ENCODE measurements at regions not wholly inside any gene's neighbourhood (a gene's known extent, or its start where the extent isn't known, plus 50 kb on each side); places are given as distances from the start of the nearest gene placed in this dataset.
"Not testable (repeated sequence)": the region's sequence is repeated elsewhere in the genome, so short reads cannot be mapped to it uniquely, and the experiment has no call there.

DNA sequence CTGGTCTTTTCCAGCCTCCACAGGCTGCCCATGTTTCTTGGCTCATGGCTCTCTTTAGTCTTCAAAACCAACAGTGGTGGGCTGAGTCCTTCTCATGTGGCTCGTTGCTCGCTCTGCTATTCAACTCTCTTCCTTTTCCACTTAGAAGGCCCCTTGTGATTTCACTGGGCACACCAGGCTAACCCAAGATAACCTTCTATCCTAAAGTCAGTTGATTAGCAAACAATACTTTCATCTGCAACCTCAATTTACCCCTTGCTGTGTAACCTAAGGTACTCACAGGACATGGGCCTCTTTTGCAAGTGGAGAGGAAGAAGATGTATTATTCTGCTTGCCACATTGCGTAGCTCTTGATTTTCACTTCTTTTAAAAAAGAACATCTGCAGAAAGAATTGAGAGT, 79.6 kb downstream of the UTRN start:
- H3K79me2 ChIP-seq (ENCODE audit: low read length), result peaks cover 33% of the 10 kb centered on the region; the same call in 1 of the 2 replicates
- DNase-seq (no peak), ATAC-seq (no peak)
- H3K36me3 ChIP-seq (ENCODE audit: low read depth, low read length), result no peaks in the 10 kb centered on the region
- H3K4me3 ChIP-seq (ENCODE audit: low read length), result no peak overlapping the region
- H3K4me2 ChIP-seq (ENCODE audit: low read length), result no peak overlapping the region
- peaks cover 11% of the 10 kb centered on the region; the same call in 1 of the 2 replicates for H3K4me1 ChIP-seq (ENCODE audit: insufficient read depth, low read length)
- no peaks in the 10 kb centered on the region for H3K27me3 ChIP-seq (ENCODE audit: low read length)
- H4K20me1 ChIP-seq (ENCODE audit: low read length), result no peaks in the 10 kb centered on the region
- ChIA-PET POLR2A (ENCODE audit: unreplicated experiment) (no interaction called here), CTCF (no interaction called here)
- no peak overlapping the region for H2AFZ ChIP-seq (ENCODE audit: low read length)
- H3K27ac ChIP-seq (ENCODE audit: low read length), result no peak overlapping the region
- no peak overlapping the region for H3K9ac ChIP-seq (ENCODE audit: low read length)
- TF ChIP-seq CTCF (conservative IDR thresholded peaks at IDR 0.05; ENCODE audit: low read depth, low read length), result no peak
- TF ChIP-seq EZH2 (IDR thresholded peaks at IDR 0.05; ENCODE audit: low read length, unreplicated experiment), result no peak
- no peak for TF ChIP-seq EZH2phosphoT487 (IDR thresholded peaks at IDR 0.05; ENCODE audit: borderline replicate concordance, low read length)
- no peaks in the 10 kb centered on the region for H3F3A ChIP-seq (ENCODE audit: low read length, unreplicated experiment)
- H3K9me2 ChIP-seq (replicated peaks; ENCODE audit: low read length), result no peaks in the 10 kb centered on the region
- intact Hi-C loops (cut with micrococcal nuclease), result no loop called here
- no peaks in the 10 kb centered on the region for H3K9me3 ChIP-seq (ENCODE audit: low read length)
- BruUV-seq (replicated peaks), result no TSS peak

DNA sequence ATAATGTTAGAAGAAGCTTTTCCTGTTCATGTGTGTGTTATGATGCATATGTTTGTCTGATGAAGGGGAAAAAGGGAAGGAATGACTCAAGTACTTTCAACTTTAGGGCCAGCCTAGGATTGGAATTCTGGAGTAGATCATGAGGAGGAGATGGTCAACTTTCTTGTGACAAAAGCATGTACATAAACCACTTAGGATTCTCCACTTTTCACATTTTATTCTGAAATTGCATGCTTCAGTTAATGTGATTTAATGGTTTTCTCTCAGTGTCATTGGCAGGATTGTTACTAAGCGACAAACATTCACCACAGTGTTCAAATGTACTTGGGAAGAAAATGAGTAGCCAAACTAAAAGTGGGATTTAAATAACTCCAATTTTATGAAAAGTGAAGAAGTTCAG, 80.1 kb downstream of the UTRN start:
- DNase-seq (no peak), ATAC-seq (no peak)
- Histone ChIP-seq H3K27ac (ENCODE audit: low read length) (no peak overlapping the region), H3K9me2 (replicated peaks; ENCODE audit: low read length) (no peaks in the 10 kb centered on the region), H4K20me1 (ENCODE audit: low read length) (no peaks in the 10 kb centered on the region), H3F3A (ENCODE audit: low read length, unreplicated experiment) (no peaks in the 10 kb centered on the region), H3K9me3 (ENCODE audit: low read length) (no peaks in the 10 kb centered on the region), H3K9ac (ENCODE audit: low read length) (no peak overlapping the region), H3K36me3 (ENCODE audit: low read depth, low read length) (no peaks in the 10 kb centered on the region), H2AFZ (ENCODE audit: low read length) (no peak overlapping the region), H3K79me2 (ENCODE audit: low read length) (peaks cover 33% of the 10 kb centered on the region; the same call in 1 of the 2 replicates), H3K4me2 (ENCODE audit: low read length) (no peak overlapping the region), H3K27me3 (ENCODE audit: low read length) (no peaks in the 10 kb centered on the region), H3K4me1 (ENCODE audit: insufficient read depth, low read length) (peaks cover 10% of the 10 kb centered on the region; the same call in 1 of the 2 replicates), H3K4me3 (ENCODE audit: low read length) (no peak overlapping the region)
- intact Hi-C loops (cut with micrococcal nuclease), result no loop called here
- POLR2A ChIA-PET (ENCODE audit: unreplicated experiment), result no interaction called here
- BruUV-seq (replicated peaks), result no TSS peak
- CTCF ChIA-PET, result no interaction called here
- TF ChIP-seq CTCF (conservative IDR thresholded peaks at IDR 0.05; ENCODE audit: low read depth, low read length), result no peak
- no peak for TF ChIP-seq EZH2phosphoT487 (IDR thresholded peaks at IDR 0.05; ENCODE audit: borderline replicate concordance, low read length)
- TF ChIP-seq EZH2 (IDR thresholded peaks at IDR 0.05; ENCODE audit: low read length, unreplicated experiment), result no peak

- H4K20me1 ChIP-seq (ENCODE audit: low read length); H3K9ac ChIP-seq (ENCODE audit: low read length); BruUV-seq (replicated peaks); H3K4me3 ChIP-seq (ENCODE audit: low read length); intact Hi-C loops (cut with micrococcal nuclease); H3F3A ChIP-seq (ENCODE audit: low read length, unreplicated experiment); H3K4me2 ChIP-seq (ENCODE audit: low read length); POLR2A ChIA-PET (ENCODE audit: unreplicated experiment); H3K4me1 ChIP-seq (ENCODE audit: insufficient read depth, low read length); H3K9me3 ChIP-seq (ENCODE audit: low read length); CTCF ChIA-PET; H2AFZ ChIP-seq (ENCODE audit: low read length); H3K27me3 ChIP-seq (ENCODE audit: low read length); H3K27ac ChIP-seq (ENCODE audit: low read length); H3K36me3 ChIP-seq (ENCODE audit: low read depth, low read length); DNase-seq; ATAC-seq; H3K9me2 ChIP-seq (replicated peaks; ENCODE audit: low read length): not testable (repeated sequence)
- peaks cover 11% of the 10 kb centered on the region; the same call in 1 of the 2 replicates for H3K79me2 ChIP-seq (ENCODE audit: low read length)
Measured at GRCh38 chr6:144369696-144370095, 84.6 kb downstream of the UTRN start.

Data from PC-3 (cell line).